HG02943 (cell line): ENCODE measurements at regions not wholly inside any gene's neighbourhood (a gene's known extent, or its start where the extent isn't known, plus 50 kb on each side); places are given as distances from the start of the nearest gene placed in this dataset.
"Not testable (repeated sequence)": the region's sequence is repeated elsewhere in the genome, so short reads cannot be mapped to it uniquely, and the experiment has no call there.

ENCODE experiments used
- ATAC-seq: cut with Tn5 transposase; IDR thresholded peaks from one replicate; pipeline ENCODE4 v1.9.1; 2021; ENCODE audit warnings: mild to moderate bottlenecking, low read depth, moderate library complexity; ENCODE audit not compliant: unreplicated experiment

DNA sequence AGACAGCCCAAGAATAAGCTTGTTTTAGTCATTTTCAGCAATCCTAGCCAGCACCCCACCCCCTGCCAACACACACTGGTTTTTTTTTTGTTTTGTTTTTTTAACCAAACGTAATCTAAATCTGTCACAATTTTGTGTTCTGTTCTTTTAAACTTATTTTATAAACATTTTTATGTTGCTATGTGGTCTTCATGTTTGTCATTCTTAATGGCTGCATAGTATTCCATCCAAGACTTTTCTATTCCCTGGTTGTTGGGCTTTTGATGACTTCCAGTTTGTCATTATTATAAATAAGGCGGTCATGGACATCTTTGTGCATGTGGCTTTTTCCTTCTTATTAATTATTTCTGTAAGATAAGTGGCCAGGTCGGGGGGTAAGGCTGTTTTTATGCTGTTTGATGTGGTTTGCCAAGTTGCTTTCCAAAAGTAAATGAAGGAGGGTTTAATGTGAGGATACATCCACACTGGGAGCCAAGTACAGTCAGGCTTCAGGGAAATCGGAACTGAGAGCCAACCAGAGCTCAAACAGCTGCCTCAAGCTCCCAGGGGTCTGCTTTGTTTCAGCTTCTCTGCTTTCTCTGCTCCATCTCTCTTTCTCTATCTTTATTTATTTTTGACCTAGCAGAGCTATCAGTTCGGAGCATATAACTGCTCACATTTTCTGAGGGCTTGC, 125.8 kb downstream of the VEGFA start:
- ATAC-seq: no peak

DNA sequence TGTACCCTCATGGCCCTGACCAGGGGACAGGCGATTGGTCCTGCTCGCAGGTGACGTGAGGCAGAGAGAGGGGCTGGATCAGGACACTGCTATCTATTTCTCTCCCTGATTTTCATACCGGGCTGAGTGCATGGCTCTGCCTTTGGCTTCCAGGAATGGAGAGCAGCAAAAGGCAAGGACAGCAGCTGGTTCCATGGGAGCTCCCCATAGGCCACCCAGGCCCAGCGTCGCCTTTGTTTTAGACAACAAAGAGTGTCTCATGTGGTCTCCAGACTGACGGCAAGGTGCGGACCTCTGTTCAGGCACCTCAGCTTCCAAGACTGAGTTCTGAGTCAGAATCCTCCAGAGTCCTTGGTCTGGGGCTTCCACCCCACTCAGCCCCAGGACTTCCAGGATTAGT, 123.1 kb downstream of the VEGFA start:
- ATAC-seq: no peak

DNA sequence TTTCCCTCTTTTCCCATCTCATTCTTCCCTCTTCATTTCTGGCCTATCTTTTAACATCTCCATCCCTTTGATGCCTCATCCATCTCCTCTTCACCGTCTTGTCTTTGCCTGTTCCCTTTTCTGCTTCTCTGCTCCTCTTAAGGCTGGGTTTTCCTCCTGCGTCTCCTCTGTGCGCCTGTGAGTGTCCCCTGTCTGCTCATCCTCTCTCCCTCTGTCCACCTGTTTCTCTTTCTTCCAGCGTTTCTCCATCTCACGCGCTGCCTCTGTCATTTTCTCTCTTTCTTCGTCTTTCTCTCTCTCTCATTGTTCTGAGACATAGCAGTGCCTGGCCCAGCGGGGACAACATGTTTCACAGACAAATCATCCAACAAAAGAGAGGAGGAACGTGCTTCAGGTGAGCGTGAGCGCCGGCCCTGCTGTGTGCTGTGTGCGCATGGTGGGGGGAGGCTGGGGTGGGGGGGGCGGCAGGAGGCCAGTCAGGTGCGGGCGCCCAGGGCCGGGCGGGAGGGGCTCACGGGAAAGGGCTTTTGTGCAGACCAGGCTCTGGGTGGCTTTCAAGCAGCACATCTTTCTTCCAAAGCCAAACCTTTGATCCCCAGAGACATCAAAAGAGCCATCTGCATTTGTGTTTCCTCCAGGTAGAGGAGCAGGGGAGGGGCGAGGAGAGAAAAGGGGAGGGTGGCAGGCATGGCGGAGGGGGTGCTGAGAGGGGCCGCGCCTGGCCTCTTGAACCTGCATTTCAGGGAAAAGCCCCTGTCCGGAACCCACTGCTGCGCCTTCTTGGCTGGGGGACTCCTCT, 121.3 kb downstream of the VEGFA start:
- ATAC-seq: no peak

DNA sequence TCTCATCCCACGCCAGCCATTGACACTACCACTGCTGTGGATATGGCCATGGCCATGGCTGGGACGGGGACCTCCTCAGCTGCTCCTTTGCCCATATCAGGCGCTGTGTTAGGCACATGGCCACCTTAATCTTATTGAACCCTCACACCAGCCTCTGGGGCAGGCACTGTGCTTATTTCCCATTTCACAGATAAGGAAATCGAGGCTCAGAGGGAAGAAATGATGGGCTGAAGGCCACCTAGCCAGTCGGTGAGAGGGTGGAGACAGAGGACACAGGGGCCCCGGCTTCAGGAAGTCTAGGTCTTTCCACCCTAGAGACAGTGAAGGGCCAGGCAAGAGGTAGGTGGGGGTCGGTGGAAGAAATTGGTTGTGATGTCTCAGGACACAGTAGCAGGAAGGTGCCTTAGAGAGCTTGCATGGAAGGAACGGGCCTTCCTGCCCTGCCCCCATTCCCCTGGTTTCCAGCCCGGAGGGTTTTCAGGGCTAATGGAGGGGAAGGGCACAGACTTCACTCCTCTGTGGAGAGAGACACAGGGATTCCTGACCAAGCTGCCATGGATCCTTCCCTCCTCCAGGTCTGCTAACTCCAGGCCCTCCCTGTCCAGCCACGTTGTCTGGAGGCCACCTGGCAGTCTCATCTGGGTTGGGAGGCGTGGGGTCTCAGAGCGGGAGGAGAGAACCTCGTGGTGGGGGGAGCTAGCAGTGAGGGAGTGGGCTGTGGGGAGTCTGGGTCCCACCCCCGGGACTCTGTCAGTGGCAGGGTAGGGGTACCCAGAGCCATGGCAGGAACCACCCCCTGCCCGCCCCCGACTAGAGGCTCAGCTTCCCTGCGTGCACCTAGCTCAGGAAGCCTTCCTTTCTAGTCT, 120.4 kb downstream of the VEGFA start:
- no peak for ATAC-seq

DNA sequence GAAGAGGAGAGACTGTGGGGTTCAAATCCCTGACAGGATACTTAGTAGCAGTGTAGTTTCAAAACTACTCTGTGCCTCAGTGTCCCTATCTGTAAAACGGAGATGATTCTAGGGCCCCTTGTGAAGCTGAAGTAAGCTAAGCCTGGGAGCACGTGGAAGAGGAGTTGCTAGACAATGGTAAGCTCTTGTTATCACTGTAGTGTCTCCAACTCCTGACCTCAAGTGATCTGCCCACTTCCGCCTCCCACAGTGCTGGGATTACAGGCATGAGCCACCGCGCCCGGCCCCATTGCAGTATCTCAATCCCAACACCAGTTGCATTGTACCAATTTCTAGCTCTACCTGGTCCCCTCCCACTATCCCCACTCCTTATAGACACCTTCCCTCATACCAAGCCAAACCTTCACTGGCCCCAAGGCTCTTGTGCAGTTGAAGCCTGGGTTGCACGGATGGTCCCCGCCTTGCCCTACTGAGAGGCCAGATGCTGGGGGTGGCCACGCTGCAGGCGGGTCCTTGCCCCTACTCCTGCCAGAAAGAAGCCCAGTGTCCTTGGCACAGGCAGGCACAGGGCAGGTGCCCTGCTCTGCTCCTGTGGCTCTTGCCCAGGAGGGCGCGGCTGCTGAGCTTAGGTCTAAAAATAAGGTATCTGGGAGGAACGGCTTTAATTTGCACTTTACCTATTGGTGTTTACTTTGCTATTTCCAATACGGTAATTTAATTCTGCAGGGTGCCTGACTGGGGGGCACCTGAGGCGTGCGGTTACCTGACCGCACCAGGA, 118.1 kb downstream of the VEGFA start:
- no peak for ATAC-seq

DNA sequence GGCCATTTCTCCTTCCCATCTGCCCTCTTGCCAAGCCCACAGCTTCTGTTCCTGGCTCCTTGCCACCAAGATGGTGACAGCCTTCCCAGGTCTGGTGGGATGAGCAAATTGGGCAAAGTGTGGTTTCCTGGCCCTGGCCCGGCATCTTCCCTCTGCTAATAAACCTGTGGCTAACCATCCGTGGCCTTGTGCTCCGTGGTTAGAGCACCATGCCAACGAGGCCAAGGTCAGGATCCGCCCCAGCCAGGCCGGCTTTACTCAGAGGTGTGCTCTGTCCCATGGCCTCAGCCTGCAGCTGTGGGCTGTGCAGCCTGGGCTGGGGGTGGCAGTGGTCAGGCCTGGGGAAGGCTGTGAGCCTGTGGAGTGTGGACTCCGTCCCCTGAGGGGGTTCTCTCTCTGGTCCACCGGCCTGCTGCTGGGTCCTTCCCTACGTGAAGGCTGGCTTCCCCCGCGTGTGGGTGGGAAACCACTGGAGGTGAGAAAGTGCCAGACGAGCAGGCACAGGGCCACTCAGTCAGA, 117.4 kb downstream of the VEGFA start:
- ATAC-seq: no peak

DNA sequence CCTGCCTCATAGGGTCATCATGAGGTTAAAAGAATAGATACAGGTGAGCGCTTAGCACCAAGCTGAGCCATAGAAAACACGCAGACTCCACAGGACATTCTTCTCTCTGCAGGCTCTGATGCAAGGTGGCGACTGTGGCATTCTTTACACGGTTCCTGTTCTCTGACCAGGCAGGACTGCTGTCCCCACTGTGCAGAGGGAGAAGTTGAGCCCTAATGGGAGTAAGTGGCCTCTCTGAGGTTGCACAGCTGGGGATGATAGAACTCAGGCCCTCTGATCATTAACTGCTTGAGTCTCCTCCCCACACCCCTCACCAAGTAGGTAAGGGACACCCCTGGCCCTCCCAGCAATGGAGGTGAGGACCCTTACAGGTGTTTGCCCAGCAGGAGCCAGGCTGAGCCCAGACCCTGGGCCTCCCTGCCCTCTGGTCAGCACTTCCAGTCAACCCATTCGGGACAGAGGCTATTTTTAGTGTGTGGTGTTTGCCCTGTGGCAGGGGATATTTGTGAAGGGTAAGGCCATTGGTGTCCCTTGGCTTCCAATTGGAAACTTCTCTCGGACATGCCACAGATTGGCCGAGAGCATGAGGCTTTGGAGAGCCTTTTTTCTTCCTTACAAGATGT, 116.8 kb downstream of the VEGFA start:
- no peak for ATAC-seq

DNA sequence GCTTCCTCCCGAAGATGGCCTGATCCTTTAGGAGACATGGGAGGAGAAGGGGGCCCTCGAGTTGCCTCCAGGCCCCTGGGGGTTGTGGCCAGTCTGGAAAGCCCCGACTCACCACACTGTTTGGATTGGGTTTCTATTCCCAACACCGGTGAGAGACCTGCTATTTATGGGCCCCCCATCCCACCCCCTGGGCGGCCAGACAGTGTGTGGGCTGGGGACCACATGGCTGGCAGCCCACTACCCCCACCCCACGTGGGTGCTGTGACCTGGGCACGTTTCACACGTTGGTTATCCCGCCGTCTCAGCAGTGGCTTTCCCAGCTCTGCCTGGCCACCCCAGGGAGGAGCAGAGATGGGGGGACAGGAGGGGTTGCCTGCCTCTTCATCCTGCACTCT, 116.1 kb downstream of the VEGFA start:
- no peak for ATAC-seq

DNA sequence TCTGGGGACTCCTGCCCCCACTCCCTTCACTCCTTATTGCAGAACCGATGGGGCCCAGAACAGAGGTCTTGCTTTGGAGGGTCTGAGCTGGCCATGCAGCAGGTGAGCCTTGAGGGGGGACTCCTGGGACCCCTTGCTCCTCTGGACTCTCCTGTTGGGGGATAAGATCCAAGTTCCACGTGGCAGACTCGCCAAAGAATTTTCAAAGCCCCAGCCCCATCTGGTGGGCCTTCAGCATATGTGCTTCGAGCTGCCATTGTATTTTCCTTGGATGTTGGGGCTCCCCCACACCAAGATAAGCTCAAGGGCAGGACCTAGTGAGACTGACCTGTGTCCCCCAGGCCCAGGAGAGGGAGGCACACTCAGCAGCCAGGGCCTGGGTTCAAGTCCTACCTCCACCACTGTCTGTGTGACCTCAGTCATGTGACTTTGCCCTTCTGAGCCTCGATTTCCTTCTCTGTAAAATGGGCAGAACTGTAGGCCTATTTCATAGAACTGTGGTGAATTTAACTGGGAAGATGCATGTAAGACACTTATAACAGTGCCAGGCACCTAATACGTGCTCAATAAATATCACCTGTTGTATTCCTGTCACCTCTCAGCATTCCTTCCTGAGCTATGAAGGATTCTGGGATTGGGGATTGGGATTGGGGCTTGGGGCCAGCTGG, 115.5 kb downstream of the VEGFA start:
- ATAC-seq: no peak

DNA sequence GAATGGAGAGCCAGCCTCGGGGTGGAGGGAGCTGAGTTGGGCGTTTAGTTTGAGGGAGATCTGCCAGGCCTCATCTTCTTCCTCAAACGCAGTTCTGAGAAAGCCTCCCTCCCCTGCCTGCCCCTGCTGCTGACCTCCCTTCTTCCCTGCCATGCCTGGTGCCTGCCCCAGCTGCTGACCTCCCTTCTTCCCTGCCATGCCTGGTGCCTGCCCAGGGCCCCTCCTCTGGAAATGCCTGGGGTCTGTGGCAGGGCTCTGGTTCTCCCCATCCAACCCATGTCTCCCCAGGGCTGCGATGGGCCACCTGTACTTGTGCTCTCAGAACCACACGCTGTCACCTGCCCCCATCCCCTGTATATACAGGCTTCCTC, 114.6 kb downstream of the VEGFA start:
- no peak for ATAC-seq

DNA sequence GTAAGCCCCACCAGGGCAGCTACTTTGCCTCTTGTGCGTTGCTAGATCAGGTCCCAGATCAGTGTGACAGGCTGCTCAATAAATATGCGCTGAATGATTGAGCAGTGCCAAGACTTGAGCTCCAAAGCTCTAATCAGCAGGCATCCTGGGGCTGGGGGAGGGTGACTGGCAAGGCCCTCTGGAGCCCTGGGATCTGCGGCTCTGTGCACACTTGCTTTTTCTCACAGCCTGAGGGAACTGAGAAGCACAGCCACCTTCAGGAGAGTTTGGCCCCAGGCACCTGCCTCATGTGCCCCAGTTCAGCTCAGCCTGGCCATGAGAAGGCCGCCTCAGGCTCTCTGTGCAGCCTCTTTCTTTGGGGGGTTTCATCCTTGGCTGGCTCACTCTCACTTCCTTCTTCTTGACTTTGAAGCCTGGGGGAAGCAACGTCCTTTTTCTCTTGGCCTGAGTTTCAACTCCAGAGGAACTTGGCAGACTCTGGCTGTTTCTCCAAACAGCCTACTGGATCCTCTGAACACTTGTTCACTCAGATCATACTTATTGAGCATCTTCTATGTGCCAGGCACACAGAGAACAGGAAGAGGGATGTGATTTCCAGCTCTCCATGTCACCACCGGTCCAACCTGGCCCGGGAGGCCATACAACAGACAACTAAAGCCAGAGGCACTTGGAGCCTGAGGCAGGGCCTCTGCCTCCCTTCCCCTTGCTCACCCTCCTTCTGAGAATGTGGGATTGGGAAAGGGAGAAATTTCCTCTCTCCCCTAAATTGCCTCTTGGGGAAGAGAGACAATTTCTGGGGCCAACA, 114.0 kb downstream of the VEGFA start:
- ATAC-seq: no peak

DNA sequence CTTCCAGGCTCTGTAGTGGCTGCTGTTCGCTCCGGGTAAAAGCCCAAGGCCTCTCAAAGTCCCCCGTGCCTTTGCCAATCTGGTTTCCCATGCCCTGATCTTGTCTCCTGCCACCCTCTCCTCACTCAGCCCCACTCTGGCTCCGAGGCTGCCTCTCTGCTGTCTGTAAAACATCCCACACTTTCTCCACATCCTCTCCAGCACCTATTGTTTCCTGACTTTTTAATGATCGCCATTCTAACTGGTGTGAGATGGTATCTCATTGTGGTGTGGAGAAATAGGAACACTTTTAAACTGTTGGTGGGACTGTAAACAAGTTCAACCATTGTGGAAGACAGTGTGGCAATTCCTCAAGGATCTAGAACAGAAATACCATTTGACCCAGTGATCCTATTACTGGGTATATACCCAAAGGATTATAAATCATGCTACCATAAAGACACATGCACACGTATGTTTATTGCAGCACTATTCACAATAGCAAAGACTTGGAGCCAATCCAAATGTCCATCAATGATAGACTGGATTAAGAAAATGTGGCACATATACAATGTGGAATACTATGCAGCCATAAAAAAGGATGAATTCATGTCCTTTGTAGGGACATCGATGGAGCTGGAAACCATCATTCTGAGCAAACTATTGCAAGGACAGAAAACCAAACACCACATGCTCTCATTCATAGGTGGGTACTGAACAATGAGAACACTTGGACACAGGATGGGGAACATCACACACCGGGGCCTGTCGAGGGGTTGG, 112.9 kb downstream of the VEGFA start:
- not testable (repeated sequence) for ATAC-seq

DNA sequence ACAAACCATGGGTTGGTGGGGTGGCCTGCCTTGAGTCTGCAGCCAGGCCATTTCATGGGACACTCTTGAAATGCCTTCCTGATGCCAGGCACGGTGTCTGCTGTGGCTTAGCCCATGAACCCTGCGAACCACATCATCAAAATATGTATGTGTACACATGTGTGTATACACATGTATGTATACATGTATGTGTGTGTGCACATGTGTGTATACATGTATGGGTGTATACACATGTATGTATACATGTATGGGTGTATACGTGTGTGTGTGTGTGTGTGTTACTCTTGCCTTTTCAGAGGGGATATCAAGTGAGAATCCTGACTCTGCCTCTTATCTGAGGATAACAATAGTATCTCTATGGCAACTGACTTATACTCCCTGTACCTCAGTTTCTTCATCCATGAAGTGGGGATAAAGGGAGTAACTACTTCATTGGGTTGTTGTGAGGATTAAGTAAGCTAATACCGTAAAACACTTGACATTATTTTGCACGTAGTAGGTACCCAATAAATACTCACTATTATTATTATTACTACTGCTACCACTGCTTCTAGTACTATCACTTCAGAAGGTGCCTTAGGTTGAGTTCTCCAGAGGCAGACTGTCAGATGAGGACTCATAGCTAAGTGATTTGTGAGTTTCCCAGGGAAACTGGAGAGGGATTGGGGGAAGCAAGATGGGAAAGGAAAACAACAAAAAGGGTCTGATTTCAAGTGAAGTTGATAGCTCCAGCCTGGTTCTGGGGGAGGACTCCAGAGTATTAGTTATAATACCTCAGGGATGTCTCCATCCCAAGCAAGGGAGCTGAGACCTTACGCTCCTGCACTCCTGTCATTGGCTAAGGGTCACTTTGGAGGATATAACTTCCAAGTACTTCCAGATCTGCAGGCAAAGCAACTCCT, 110.5 kb downstream of the VEGFA start:
- no peak for ATAC-seq

DNA sequence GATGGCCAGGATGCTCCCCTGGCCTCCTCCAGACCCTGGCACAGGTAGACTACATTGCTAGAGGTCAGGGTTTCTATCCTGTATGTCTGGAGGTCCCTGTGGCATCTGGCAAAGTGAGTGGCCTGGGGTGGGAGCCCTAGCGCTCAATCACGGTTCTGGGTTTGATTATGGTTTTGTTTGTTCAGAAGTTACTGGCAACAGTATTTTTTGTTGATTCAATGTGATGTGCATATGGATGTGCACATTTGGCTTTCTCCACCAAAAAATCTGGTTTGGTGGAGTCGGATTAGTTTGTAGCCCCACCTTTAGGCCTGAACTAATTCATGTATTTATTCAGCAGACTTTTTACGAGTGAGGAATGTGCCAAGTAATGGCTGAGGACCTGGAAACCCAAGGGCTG, 109.7 kb downstream of the VEGFA start:
- ATAC-seq: no peak

DNA sequence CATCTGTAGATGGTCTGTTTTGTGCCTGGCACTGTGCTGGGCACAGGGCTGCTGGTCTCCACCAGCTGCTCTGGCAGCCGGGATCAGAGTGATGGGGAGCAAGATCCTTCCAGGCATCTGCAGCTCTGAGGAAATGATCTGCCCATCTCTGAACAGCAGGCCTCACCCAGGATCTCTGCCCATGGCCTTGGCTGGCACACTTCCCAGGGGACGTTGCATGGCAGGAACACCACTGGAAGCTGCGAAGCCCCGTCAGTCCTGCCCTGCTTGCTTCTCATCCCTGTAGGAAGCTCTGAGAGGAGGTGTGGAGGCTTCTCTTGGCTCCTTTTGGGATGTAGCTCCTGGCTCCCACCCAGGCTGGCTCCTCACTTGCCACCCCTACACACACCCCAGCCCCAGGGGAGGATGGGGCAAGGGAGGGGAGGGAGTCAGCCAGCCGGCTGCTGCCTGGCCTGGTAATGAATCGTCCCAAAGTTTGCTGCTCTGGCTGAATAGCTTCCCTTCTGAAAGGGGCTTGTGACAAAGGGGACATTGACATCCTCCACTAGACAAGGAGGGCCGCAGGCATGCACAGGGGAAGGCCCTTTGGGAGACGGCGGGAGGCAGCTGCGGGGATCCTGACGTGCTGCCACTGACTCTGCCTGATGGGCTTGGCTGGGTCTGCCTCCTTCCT, 108.9 kb downstream of the VEGFA start:
- ATAC-seq: no peak

DNA sequence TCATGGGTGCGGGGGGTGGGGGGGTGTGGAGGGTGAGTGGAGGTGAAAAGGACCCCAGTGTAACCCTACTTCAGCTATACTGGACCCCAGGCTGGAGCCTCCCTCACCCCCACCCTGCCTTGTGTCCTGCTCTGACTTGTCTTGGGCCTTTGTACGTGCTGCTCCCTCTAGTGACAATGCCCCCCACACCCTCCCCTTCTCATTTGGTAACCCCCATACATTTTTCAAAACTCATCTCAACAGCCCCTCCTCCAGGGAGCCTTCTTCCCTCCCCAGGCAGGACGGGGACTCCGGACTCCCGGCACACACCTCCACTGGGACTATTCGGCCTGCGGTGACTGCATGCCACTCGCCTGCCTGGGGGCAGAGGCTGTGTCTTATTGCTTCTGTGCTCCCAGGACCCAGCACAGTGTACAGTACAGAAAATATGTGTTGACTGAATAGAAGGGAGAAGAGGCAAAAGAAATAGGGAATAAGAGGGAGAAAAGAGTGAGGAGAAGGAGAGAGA, 108.2 kb downstream of the VEGFA start:
- ATAC-seq: no peak
